AG04449 (cell line): ENCODE measurements at regions not wholly inside any gene's neighbourhood (a gene's known extent, or its start where the extent isn't known, plus 50 kb on each side); places are given as distances from the start of the nearest gene placed in this dataset.
"Not testable (repeated sequence)": the region's sequence is repeated elsewhere in the genome, so short reads cannot be mapped to it uniquely, and the experiment has no call there.

Source experiments
- CTCF ChIA-PET: fragments of 350-600 bp; formaldehyde crosslinking; extraction: SDS; loops from one replicate; lab custom pipeline; 2021; ENCODE audit warnings: antibody characterized with exemption; lab: Yijun Ruan, JAX
- POLR2A ChIA-PET: fragments of 400-600, 350-600 bp; formaldehyde crosslinking; extraction: SDS; loops from one replicate; lab custom pipeline; 2020; ENCODE audit warnings: antibody characterized with exemption, inconsistent platforms; lab: Yijun Ruan, JAX
- DNase-seq: peaks from one replicate; pipeline ENCODE4 v3.0.0-alpha.2; 2010; ENCODE audit warnings: low read depth, low spot score
- H3K4me3 ChIP-seq: 2 replicates; pipeline ENCODE4 v1.5.1; 2011; ENCODE audit warnings: low read depth, mild to moderate bottlenecking, control low read depth, low read length
- CTCF ChIP-seq: IDR thresholded peaks from one replicate; pipeline ENCODE4 v1.5.1; 2011; ENCODE audit warnings: mild to moderate bottlenecking, moderate library complexity, low read length, control low read depth, inconsistent platforms; ENCODE audit not compliant: insufficient read depth; ENCODE audit errors: missing control alignments

- H3K4me3 ChIP-seq, result no peak overlapping the region
- ChIA-PET POLR2A (no interaction called here), CTCF (interaction anchor here (1.0 to 1.3 kb wide), 2 partner anchors 12 to 262 kb away, joined by 3 read pairs; no protein-coding TSS in a partner anchor)
- DNase-seq, result no peak
- TF ChIP-seq CTCF, result no peak
Observed at GRCh38 chr15:35182841-35183479, 97.9 kb upstream of the NANOGP8 start.

GRCh38 chr15:35181538-35181937, 96.4 kb upstream of the NANOGP8 start:
- no peak for TF ChIP-seq CTCF
- ChIA-PET POLR2A (no interaction called here), CTCF (interaction anchor here (0.7 kb wide), 1 partner anchor 9 kb away, joined by 3 read pairs; no protein-coding TSS in a partner anchor)
- no peak overlapping the region for H3K4me3 ChIP-seq
- no peak for DNase-seq

GRCh38 chr15:35179739-35180138, 94.6 kb upstream of the NANOGP8 start:
- CTCF ChIA-PET, result no interaction called here
- POLR2A ChIA-PET, result no interaction called here
- DNase-seq, result no peak
- TF ChIP-seq CTCF, result no peak
- no peak overlapping the region for H3K4me3 ChIP-seq

GRCh38 chr15:35178186-35178585, 93.1 kb upstream of the NANOGP8 start:
- DNase-seq, CTCF ChIA-PET, POLR2A ChIA-PET, H3K4me3 ChIP-seq: not testable (repeated sequence)

- DNase-seq, result no peak
- no peak for TF ChIP-seq CTCF
- CTCF ChIA-PET, result no interaction called here
- no peak overlapping the region for H3K4me3 ChIP-seq
- POLR2A ChIA-PET, result no interaction called here
Observed at GRCh38 chr15:35174948-35175347, 89.9 kb upstream of the NANOGP8 start.

GRCh38 chr15:35173444-35174118, 88.5 kb upstream of the NANOGP8 start:
- H3K4me3 ChIP-seq, result no peak overlapping the region
- ChIA-PET CTCF (interaction anchor here (1.0 to 1.4 kb wide), 2 partner anchors 8 to 12 kb away, joined by 3 read pairs; no protein-coding TSS in a partner anchor), POLR2A (no interaction called here)
- TF ChIP-seq CTCF, result no peak
- DNase-seq, result no peak
